Neural progenitor cell (in vitro differentiated cells): ENCODE measurements at regions not wholly inside any gene's neighbourhood (a gene's known extent, or its start where the extent isn't known, plus 50 kb on each side); places are given as distances from the start of the nearest gene placed in this dataset.
A peak's percentile ranks its signal among the peaks of the same experiment; 100 is the strongest.

Source experiments
- DNase-seq: peaks from one replicate; pipeline ENCODE4 v3.0.0-alpha.2; 2016; ENCODE audit warnings: low spot score
- H2AFZ ChIP-seq: fragments of 200-600 bp; sonication (generic); replicated peaks from 2 replicates; pipeline ENCODE4 v1.6.1; 2016; ENCODE audit warnings: antibody characterized with exemption
- H3F3A ChIP-seq: fragments of 200-600 bp; sonication (generic); 2 replicates; pipeline ENCODE4 v1.6.1; 2016; ENCODE audit warnings: antibody characterized with exemption, low read depth
- H3K27ac ChIP-seq: fragments of 200-600 bp; sonication (generic); 2 replicates; pipeline ENCODE4 v1.5.1; 2016; ENCODE audit warnings: mild to moderate bottlenecking
- H3K27me3 ChIP-seq: fragments of 200-600 bp; sonication (generic); 2 replicates; pipeline ENCODE4 v1.6.1; 2016; ENCODE audit warnings: mild to moderate bottlenecking, moderate library complexity
- H3K36me3 ChIP-seq: fragments of 200-600 bp; sonication (generic); 2 replicates; pipeline ENCODE4 v1.5.1; 2016
- H3K4me1 ChIP-seq: fragments of 200-600 bp; sonication (generic); 2 replicates; pipeline ENCODE4 v1.6.1; 2016; ENCODE audit warnings: mixed run types
- H3K4me2 ChIP-seq: fragments of 200-600 bp; sonication (generic); 2 replicates; pipeline ENCODE4 v1.6.1; 2016
- H3K4me3 ChIP-seq: fragments of 200-600 bp; sonication (generic); 2 replicates; pipeline ENCODE4 v1.5.1; 2016
- H3K79me2 ChIP-seq: fragments of 200-600 bp; sonication (generic); 2 replicates; pipeline ENCODE4 v1.6.1; 2016; ENCODE audit warnings: low read depth
- H3K9ac ChIP-seq: fragments of 200-600 bp; sonication (generic); 2 replicates; pipeline ENCODE4 v1.6.1; 2016
- H3K9me3 ChIP-seq: fragments of 200-600 bp; sonication (generic); 2 replicates; pipeline ENCODE4 v1.5.1; 2016; ENCODE audit warnings: low read depth
- H4K20me1 ChIP-seq: fragments of 200-600 bp; sonication (generic); 2 replicates; pipeline ENCODE4 v1.6.1; 2016; ENCODE audit warnings: low read depth
- H3K27ac Mint-ChIP-seq: 3 replicates; pipeline ENCODE4 v1.8.0; 2021; ENCODE audit warnings: mixed read lengths
- H3K27me3 Mint-ChIP-seq: 2 replicates; pipeline ENCODE4 v1.8.0; 2022; ENCODE audit warnings: low read depth, mild to moderate bottlenecking, inconsistent platforms, moderate library complexity, mixed read lengths; ENCODE audit not compliant: insufficient read depth
- H3K36me3 Mint-ChIP-seq: 3 replicates; pipeline ENCODE4 v1.8.0; 2021; ENCODE audit warnings: mixed read lengths
- H3K4me1 Mint-ChIP-seq: 3 replicates; pipeline ENCODE4 v1.8.0; 2021; ENCODE audit warnings: mixed read lengths
- H3K4me3 Mint-ChIP-seq: 3 replicates; pipeline ENCODE4 v1.8.0; 2021; ENCODE audit warnings: mild to moderate bottlenecking, moderate library complexity, mixed read lengths
- H3K9me3 Mint-ChIP-seq: 3 replicates; pipeline ENCODE4 v1.8.0; 2020; ENCODE audit warnings: mixed read lengths
- CTCF ChIP-seq: fragments of 200-600 bp; sonication (generic); IDR thresholded peaks from 2 replicates; pipeline ENCODE4 v1.5.1; 2017; ENCODE audit warnings: antibody characterized with exemption, mild to moderate bottlenecking
- EZH2 ChIP-seq: fragments of 200-600 bp; sonication (generic); IDR thresholded peaks from 2 replicates; pipeline ENCODE4 v1.6.1; 2017; ENCODE audit warnings: antibody characterized with exemption, mild to moderate bottlenecking, moderate library complexity
- EZH2phosphoT487 ChIP-seq: fragments of 200-600 bp; sonication (generic); IDR thresholded peaks from 2 replicates; pipeline ENCODE4 v1.6.1; 2017; ENCODE audit warnings: antibody characterized with exemption

- no peaks in the 10 kb centered on the region for H3K36me3 ChIP-seq
- Mint-ChIP-seq H3K36me3 (no peaks in the 10 kb centered on the region), H3K27ac (no peak overlapping the region), H3K4me3 (no peak overlapping the region), H3K27me3 (peaks cover 8% of the 10 kb centered on the region), H3K4me1 (peaks cover 7% of the 10 kb centered on the region), H3K9me3 (peaks cover 14% of the 10 kb centered on the region)
- H3K27ac ChIP-seq: no peak overlapping the region
- H3K4me1 ChIP-seq: no peaks in the 10 kb centered on the region
- H2AFZ ChIP-seq: no peak overlapping the region
- H4K20me1 ChIP-seq: no peaks in the 10 kb centered on the region
- H3K9ac ChIP-seq: no peak overlapping the region
- no peaks in the 10 kb centered on the region for H3F3A ChIP-seq
- no peak for DNase-seq
- TF ChIP-seq CTCF (no peak), EZH2 (no peak), EZH2phosphoT487 (no peak)
- no peak overlapping the region for H3K4me2 ChIP-seq
- no peaks in the 10 kb centered on the region for H3K79me2 ChIP-seq
- no peak overlapping the region for H3K4me3 ChIP-seq
- H3K9me3 ChIP-seq: no peaks in the 10 kb centered on the region
- H3K27me3 ChIP-seq: no peaks in the 10 kb centered on the region
Measured at GRCh38 chr14:71812693-71813092, 119.5 kb upstream of the RGS6 start.

- H3K27ac Mint-ChIP-seq: peak overlapping the region; percentile 47
Measured at GRCh38 chr14:71815110-71815509, 117.1 kb upstream of the RGS6 start.

GRCh38 chr14:71824816-71825215, 107.4 kb upstream of the RGS6 start:
- no peaks in the 10 kb centered on the region for H3K27me3 ChIP-seq
- H3K9me3 ChIP-seq: no peaks in the 10 kb centered on the region
- Mint-ChIP-seq H3K27me3 (peaks cover 4% of the 10 kb centered on the region), H3K9me3 (no peaks in the 10 kb centered on the region), H3K27ac (no peak overlapping the region), H3K4me1 (peaks cover 6% of the 10 kb centered on the region), H3K36me3 (no peaks in the 10 kb centered on the region), H3K4me3 (no peak overlapping the region)
- no peaks in the 10 kb centered on the region for H4K20me1 ChIP-seq
- DNase-seq: no peak
- no peak overlapping the region for H3K9ac ChIP-seq
- no peaks in the 10 kb centered on the region for H3K36me3 ChIP-seq
- TF ChIP-seq EZH2phosphoT487 (no peak), CTCF (no peak), EZH2 (no peak)
- no peak overlapping the region for H3K4me2 ChIP-seq
- no peaks in the 10 kb centered on the region for H3K79me2 ChIP-seq
- H3K4me1 ChIP-seq: peaks cover 3% of the 10 kb centered on the region
- H3F3A ChIP-seq: no peaks in the 10 kb centered on the region
- H3K27ac ChIP-seq: no peak overlapping the region
- H2AFZ ChIP-seq: peak overlapping the region; percentile 2
- no peak overlapping the region for H3K4me3 ChIP-seq

More at GRCh38 chr14:71815110-71815509, 117.1 kb upstream of the RGS6 start:
- no peak overlapping the region for H3K9ac ChIP-seq
- Mint-ChIP-seq H3K36me3 (no peaks in the 10 kb centered on the region), H3K4me3 (no peak overlapping the region), H3K4me1 (peaks cover 7% of the 10 kb centered on the region), H3K9me3 (peaks cover 9% of the 10 kb centered on the region), H3K27me3 (peaks cover 8% of the 10 kb centered on the region)
- H3K36me3 ChIP-seq: no peaks in the 10 kb centered on the region
- H3K79me2 ChIP-seq: no peaks in the 10 kb centered on the region
- H4K20me1 ChIP-seq: no peaks in the 10 kb centered on the region
- TF ChIP-seq CTCF (no peak), EZH2 (no peak), EZH2phosphoT487 (no peak)
- no peak overlapping the region for H3K4me3 ChIP-seq
- H2AFZ ChIP-seq: peak overlapping the region; percentile 5
- no peaks in the 10 kb centered on the region for H3K9me3 ChIP-seq
- H3F3A ChIP-seq: no peaks in the 10 kb centered on the region
- H3K27ac ChIP-seq: no peak overlapping the region
- H3K4me2 ChIP-seq: no peak overlapping the region
- no peak for DNase-seq
- H3K4me1 ChIP-seq: no peaks in the 10 kb centered on the region
- no peaks in the 10 kb centered on the region for H3K27me3 ChIP-seq

GRCh38 chr14:71833476-71833875, 98.8 kb upstream of the RGS6 start:
- H3K36me3 ChIP-seq: peaks cover 9% of the 10 kb centered on the region
- no peak for TF ChIP-seq CTCF
- TF ChIP-seq EZH2phosphoT487: no peak
- no peak for TF ChIP-seq EZH2

More at GRCh38 chr14:71833476-71833875, 98.8 kb upstream of the RGS6 start:
- Mint-ChIP-seq H3K4me3 (no peak overlapping the region), H3K9me3 (peaks cover 13% of the 10 kb centered on the region), H3K27ac (no peak overlapping the region), H3K36me3 (no peaks in the 10 kb centered on the region), H3K27me3 (peaks cover 2% of the 10 kb centered on the region), H3K4me1 (no peaks in the 10 kb centered on the region)
- Histone ChIP-seq H3K4me2 (no peak overlapping the region), H3K9ac (no peak overlapping the region), H3K4me1 (no peaks in the 10 kb centered on the region), H3F3A (no peaks in the 10 kb centered on the region), H3K79me2 (no peaks in the 10 kb centered on the region), H3K9me3 (no peaks in the 10 kb centered on the region), H3K27me3 (no peaks in the 10 kb centered on the region), H3K27ac (no peak overlapping the region), H2AFZ (no peak overlapping the region), H3K4me3 (no peak overlapping the region), H4K20me1 (no peaks in the 10 kb centered on the region)
- DNase-seq: no peak
